ENCODE measurements at regions not wholly inside any gene's neighbourhood (a gene's known extent, or its start where the extent isn't known, plus 50 kb on each side); places are given as distances from the start of the nearest gene placed in this dataset.

DNA sequence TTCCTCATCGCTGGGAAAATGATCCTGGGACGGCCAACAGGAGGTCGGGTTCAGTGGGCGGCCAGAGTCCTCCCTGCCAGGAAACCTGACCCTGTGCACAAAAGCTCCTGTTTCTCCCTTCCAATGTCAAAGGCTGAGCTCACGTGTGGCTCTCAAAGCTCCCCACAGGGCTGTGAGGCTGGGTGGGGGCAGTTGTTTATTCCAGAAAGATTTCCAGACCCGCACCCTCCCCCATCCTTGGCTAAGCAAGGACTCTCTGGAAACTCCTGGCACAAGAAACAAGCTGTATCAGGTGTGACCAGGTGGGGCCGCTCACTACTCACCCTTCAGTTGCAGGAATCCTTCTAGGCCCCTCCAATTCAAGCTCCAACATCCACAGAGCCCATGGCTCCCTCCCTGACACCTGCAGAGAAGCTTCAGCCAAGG, 131.9 kb downstream of the SHANK2 start:
- FAIRE-seq (no peak), DNase-seq (ENCODE audit: low read depth, low spot score) (no peak)
- Histone ChIP-seq H2AFZ (ENCODE audit: low read depth, low read length) (no peak overlapping the region), H3K4me3 (replicated peaks in 1 of 3; ENCODE audit: insufficient read depth in 1 of 3, low read depth in 1 of 3, low read length in 3 of 3) (no peak overlapping the region), H3K4me2 (ENCODE audit: insufficient read depth, low read length) (no peak overlapping the region), H3K9ac (replicated peaks; ENCODE audit: extremely low read depth, insufficient read depth, low read length) (no peak overlapping the region), H3K27me3 (ENCODE audit: control insufficient read depth in 2 of 2, insufficient read depth in 2 of 2, low read length in 2 of 2) (no peaks in the 10 kb centered on the region), H3K4me1 (ENCODE audit: control insufficient read depth, extremely low read depth, insufficient read depth, low read length) (no peaks in the 10 kb centered on the region), H3K9me3 (replicated peaks; ENCODE audit: control insufficient read depth, insufficient read depth, low read length) (no peaks in the 10 kb centered on the region), H3K79me2 (ENCODE audit: control insufficient read depth, insufficient read depth, low read length) (no peaks in the 10 kb centered on the region), H4K20me1 (replicated peaks; ENCODE audit: control insufficient read depth, extremely low read depth, insufficient read depth, low read length) (no peaks in the 10 kb centered on the region), H3K36me3 (ENCODE audit: control insufficient read depth in 2 of 2, extremely low read depth in 1 of 2, insufficient read depth in 2 of 2, low read length in 2 of 2) (no peaks in the 10 kb centered on the region), H3K27ac (ENCODE audit: insufficient read depth, low read depth, low read length) (no peak overlapping the region), H3K9me1 (replicated peaks; ENCODE audit: control insufficient read depth, extremely low read depth, insufficient read depth, low read length) (no peaks in the 10 kb centered on the region)
- CTCF ChIA-PET: no interaction called here
- TF ChIP-seq MYC (IDR thresholded peaks at IDR 0.05; ENCODE audit: low read depth, low read length) (no peak), POLR2A (IDR thresholded peaks at IDR 0.05; ENCODE audit: low read depth, low read length) (no peak), JUN (IDR thresholded peaks at IDR 0.05; ENCODE audit: borderline replicate concordance, insufficient read depth, insufficient read length, low read depth) (no peak), POLR2AphosphoS5 (IDR thresholded peaks at IDR 0.05; ENCODE audit: insufficient read depth, low read depth, low read length) (no peak), FOS (IDR thresholded peaks at IDR 0.05; ENCODE audit: borderline replicate concordance, insufficient read depth, low read length) (no peak), GATA2 (IDR thresholded peaks at IDR 0.05; ENCODE audit: insufficient read depth, insufficient read length, low read depth, low read length) (no peak), EZH2 (IDR thresholded peaks at IDR 0.05; ENCODE audit: borderline replicate concordance, low read depth, low read length, severe bottlenecking) (no peak)
- TF ChIP-seq, protein P1, sequence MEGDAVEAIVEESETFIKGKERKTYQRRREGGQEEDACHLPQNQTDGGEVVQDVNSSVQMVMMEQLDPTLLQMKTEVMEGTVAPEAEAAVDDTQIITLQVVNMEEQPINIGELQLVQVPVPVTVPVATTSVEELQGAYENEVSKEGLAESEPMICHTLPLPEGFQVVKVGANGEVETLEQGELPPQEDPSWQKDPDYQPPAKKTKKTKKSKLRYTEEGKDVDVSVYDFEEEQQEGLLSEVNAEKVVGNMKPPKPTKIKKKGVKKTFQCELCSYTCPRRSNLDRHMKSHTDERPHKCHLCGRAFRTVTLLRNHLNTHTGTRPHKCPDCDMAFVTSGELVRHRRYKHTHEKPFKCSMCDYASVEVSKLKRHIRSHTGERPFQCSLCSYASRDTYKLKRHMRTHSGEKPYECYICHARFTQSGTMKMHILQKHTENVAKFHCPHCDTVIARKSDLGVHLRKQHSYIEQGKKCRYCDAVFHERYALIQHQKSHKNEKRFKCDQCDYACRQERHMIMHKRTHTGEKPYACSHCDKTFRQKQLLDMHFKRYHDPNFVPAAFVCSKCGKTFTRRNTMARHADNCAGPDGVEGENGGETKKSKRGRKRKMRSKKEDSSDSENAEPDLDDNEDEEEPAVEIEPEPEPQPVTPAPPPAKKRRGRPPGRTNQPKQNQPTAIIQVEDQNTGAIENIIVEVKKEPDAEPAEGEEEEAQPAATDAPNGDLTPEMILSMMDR (IDR thresholded peaks at IDR 0.05; ENCODE audit: extremely low read depth in 1 of 2, insufficient read depth in 1 of 2, low read depth in 1 of 2, low read length in 2 of 2): no peak
- TF ChIP-seq, protein P2, sequence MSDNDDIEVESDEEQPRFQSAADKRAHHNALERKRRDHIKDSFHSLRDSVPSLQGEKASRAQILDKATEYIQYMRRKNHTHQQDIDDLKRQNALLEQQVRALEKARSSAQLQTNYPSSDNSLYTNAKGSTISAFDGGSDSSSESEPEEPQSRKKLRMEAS (IDR thresholded peaks at IDR 0.05; ENCODE audit: insufficient read depth, insufficient read length): no peak
- POLR2A ChIA-PET: no interaction called here
- BruUV-seq (replicated peaks): no TSS peak
- dilution Hi-C loops (cut with MboI; ENCODE audit: extremely low pct_ligation_motif_present, low sequenced_read_pairs): no loop called here
- intact Hi-C loops (cut with micrococcal nuclease): no loop called here

Data from endothelial cell of umbilical vein (primary cell).